A673 (cell line): ENCODE measurements at regions not wholly inside any gene's neighbourhood (a gene's known extent, or its start where the extent isn't known, plus 50 kb on each side); places are given as distances from the start of the nearest gene placed in this dataset.

Experiments used
- CTCF ChIP-seq: fragments of 300-800, 200-600 bp; sonication (generic); conservative IDR thresholded peaks from 2 replicates; pipeline ENCODE4 v1.5.1; 2017; ENCODE audit warnings: low read depth, mild to moderate bottlenecking, antibody characterized with exemption, low read length, moderate library complexity, mixed read lengths
- EZH2 ChIP-seq: fragments of 200-600 bp; sonication (generic); IDR thresholded peaks from 2 replicates; pipeline ENCODE4 v1.6.1; 2017; ENCODE audit warnings: borderline replicate concordance, low read depth, mild to moderate bottlenecking, mixed read lengths, antibody characterized with exemption, low read length; ENCODE audit not compliant: poor library complexity, severe bottlenecking

- no peak for TF ChIP-seq CTCF
- no peak for TF ChIP-seq EZH2
Measured at GRCh38 chr1:208421486-208421885, 177.3 kb upstream of the PLXNA2 start.
